Caco-2 (cell line): ENCODE measurements at regions not wholly inside any gene's neighbourhood (a gene's known extent, or its start where the extent isn't known, plus 50 kb on each side); places are given as distances from the start of the nearest gene placed in this dataset.
A peak's percentile ranks its signal among the peaks of the same experiment; 100 is the strongest.

Experiments
- BruUV-seq: library from RNA; stranded (reverse); fragments of 400-500 nt; replicated peaks from 2 replicates; lab custom pipeline; 2021; lab: Mats Ljungman, UMichigan
- CTCF ChIA-PET: fragments of 300-600 bp; sonication (Branson Sonifier 250); formaldehyde crosslinking; loops from one replicate; lab custom pipeline; 2022; ENCODE audit warnings: antibody characterized with exemption; lab: Charles Lee
- POLR2A ChIA-PET: fragments of 300-600 bp; sonication (Branson Sonifier 250); formaldehyde crosslinking; loops from one replicate; lab custom pipeline; 2022; ENCODE audit warnings: antibody characterized with exemption; lab: Charles Lee
- DNase-seq, 2 experiments: peaks; one replicate each; pipeline versions ENCODE4 v3.0.0 to v3.0.0-alpha.2; 2020 to 2022
- H3K27me3 ChIP-seq: replicated peaks from 2 replicates; pipeline ENCODE4 v1.6.0; 2011; ENCODE audit warnings: low read length; ENCODE audit not compliant: control insufficient read depth, insufficient read depth
- H3K36me3 ChIP-seq: 2 replicates; pipeline ENCODE4 v1.5.1; 2011; ENCODE audit warnings: low read length; ENCODE audit not compliant: control insufficient read depth, insufficient read depth
- H3K4me1 ChIP-seq: fragments of 250-450 bp; sonication (Bioruptor Pico); 2 replicates; pipeline ENCODE4 v1.5.1; 2020; ENCODE audit warnings: mild to moderate bottlenecking
- H3K4me3 ChIP-seq: 2 replicates; pipeline ENCODE4 v1.5.1; 2011; ENCODE audit warnings: low read depth, mild to moderate bottlenecking, control low read depth, low read length
- H3K9me3 ChIP-seq: fragments of 250-450 bp; sonication (Bioruptor Pico); 2 replicates; pipeline ENCODE4 v1.5.1; 2020; ENCODE audit warnings: mild to moderate bottlenecking, moderate library complexity
- H3K27ac Mint-ChIP-seq: one replicate; pipeline ENCODE4 v1.8.0; 2022; ENCODE audit warnings: mixed read lengths; ENCODE audit not compliant: unreplicated experiment
- H3K27me3 Mint-ChIP-seq: one replicate; pipeline ENCODE4 v1.8.0; 2022; ENCODE audit warnings: mixed read lengths; ENCODE audit not compliant: insufficient read depth, unreplicated experiment
- H3K36me3 Mint-ChIP-seq: one replicate; pipeline ENCODE4 v1.8.0; 2022; ENCODE audit warnings: mild to moderate bottlenecking, mixed read lengths; ENCODE audit not compliant: insufficient read depth, unreplicated experiment
- H3K4me1 Mint-ChIP-seq: one replicate; pipeline ENCODE4 v1.8.0; 2022; ENCODE audit warnings: low read depth, mixed read lengths; ENCODE audit not compliant: unreplicated experiment
- H3K4me3 Mint-ChIP-seq: one replicate; pipeline ENCODE4 v1.8.0; 2022; ENCODE audit warnings: mild to moderate bottlenecking, moderate library complexity, mixed read lengths; ENCODE audit not compliant: unreplicated experiment
- H3K9me3 Mint-ChIP-seq: one replicate; pipeline ENCODE4 v1.8.0; 2022; ENCODE audit warnings: mixed read lengths; ENCODE audit not compliant: unreplicated experiment
- intact Hi-C: fragments of 100-400 bp; cut with micrococcal nuclease; formaldehyde crosslinking; loops from one replicate; pipeline ENCODE4 v1.10.0; 2022; ENCODE audit not compliant: unreplicated experiment
- TF ChIP-seq, protein P1 (sequence below), 2 experiments: fragments of 200-600 bp in 1 of 2; IDR thresholded peaks; 1 replicate in 1 of 2; 2 replicates in 1 of 2; pipeline versions ENCODE4 v1.5.1 to v1.8.0; 2011 to 2022; ENCODE audit warnings: antibody characterized with exemption in 1 of 2, control low read depth in 1 of 2, inconsistent platforms in 1 of 2, low read depth in 1 of 2, low read length in 1 of 2, mild to moderate bottlenecking in 1 of 2, moderate library complexity in 1 of 2; ENCODE audit not compliant: insufficient read depth in 1 of 2, severe bottlenecking in 1 of 2, unreplicated experiment in 1 of 2

DNA sequence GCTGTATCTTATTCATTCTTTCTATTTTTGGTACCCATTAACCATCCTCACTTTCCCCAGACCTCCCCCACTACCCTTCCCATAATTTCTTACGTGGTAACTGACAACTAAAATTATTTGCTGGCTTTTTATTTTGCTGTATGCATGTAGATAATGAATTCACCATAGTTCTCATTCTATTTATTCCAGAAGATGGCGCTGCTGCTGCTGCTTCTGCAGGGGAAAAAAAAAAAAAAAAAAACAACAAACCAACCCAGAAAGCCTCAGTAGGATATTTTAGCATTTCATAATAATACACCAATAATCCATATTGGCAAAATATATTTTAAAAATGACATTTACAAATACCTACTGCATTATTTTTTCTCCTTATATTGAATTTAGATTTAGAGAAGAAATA is 416.6 kb upstream of the MAGEB18 start:
- no TSS peak for BruUV-seq
- no peaks in the 10 kb centered on the region for H3K36me3 ChIP-seq
- Mint-ChIP-seq H3K36me3 (no peaks in the 10 kb centered on the region), H3K4me3 (no peak overlapping the region), H3K4me1 (no peaks in the 10 kb centered on the region), H3K27ac (no peak overlapping the region), H3K27me3 (no peaks in the 10 kb centered on the region), H3K9me3 (no peaks in the 10 kb centered on the region)
- no peaks in the 10 kb centered on the region for H3K4me1 ChIP-seq
- peak in 1 of 2 experiments; percentile 1 for DNase-seq
- H3K27me3 ChIP-seq, result no peaks in the 10 kb centered on the region
- ChIA-PET POLR2A (no interaction called here), CTCF (no interaction called here)
- intact Hi-C loops, result loop anchor here (5.0 kb wide), 1 partner anchor 246 kb away; no protein-coding TSS in a partner anchor
- no peak overlapping the region for H3K4me3 ChIP-seq
- TF ChIP-seq, protein P1, sequence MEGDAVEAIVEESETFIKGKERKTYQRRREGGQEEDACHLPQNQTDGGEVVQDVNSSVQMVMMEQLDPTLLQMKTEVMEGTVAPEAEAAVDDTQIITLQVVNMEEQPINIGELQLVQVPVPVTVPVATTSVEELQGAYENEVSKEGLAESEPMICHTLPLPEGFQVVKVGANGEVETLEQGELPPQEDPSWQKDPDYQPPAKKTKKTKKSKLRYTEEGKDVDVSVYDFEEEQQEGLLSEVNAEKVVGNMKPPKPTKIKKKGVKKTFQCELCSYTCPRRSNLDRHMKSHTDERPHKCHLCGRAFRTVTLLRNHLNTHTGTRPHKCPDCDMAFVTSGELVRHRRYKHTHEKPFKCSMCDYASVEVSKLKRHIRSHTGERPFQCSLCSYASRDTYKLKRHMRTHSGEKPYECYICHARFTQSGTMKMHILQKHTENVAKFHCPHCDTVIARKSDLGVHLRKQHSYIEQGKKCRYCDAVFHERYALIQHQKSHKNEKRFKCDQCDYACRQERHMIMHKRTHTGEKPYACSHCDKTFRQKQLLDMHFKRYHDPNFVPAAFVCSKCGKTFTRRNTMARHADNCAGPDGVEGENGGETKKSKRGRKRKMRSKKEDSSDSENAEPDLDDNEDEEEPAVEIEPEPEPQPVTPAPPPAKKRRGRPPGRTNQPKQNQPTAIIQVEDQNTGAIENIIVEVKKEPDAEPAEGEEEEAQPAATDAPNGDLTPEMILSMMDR (IDR thresholded peaks at IDR 0.05; ENCODE audit: insufficient read depth in 1 of 2, low read depth in 1 of 2, low read length in 1 of 2, severe bottlenecking in 1 of 2, unreplicated experiment in 1 of 2), result peak; percentile 14 to 26
- H3K9me3 ChIP-seq, result no peaks in the 10 kb centered on the region

DNA sequence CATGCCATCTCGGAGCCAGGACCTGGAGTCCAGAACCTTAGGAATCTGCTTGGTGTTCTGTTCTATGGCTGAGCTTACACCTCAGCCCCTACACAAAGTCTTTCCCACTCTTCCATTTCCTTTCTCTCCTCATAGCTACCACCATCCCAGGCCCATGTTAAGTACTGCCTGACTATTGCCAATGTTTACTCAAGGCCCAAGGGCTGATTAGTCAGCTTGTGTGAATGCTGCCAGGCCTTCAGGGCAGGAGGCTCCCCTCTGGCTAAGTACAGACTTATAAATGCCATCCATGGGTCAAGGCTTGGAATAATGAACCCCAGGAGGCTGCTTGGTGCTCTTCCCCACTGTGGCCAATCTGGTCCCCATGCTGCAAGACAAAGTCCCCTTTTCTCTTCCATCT is 411.6 kb upstream of the MAGEB18 start:
- POLR2A ChIA-PET, result no interaction called here
- TF ChIP-seq, protein P1 (IDR thresholded peaks at IDR 0.05; ENCODE audit: insufficient read depth in 1 of 2, low read depth in 1 of 2, low read length in 1 of 2, severe bottlenecking in 1 of 2, unreplicated experiment in 1 of 2), result no peak
- H3K36me3 Mint-ChIP-seq, result no peaks in the 10 kb centered on the region
- no peaks in the 10 kb centered on the region for H3K4me1 Mint-ChIP-seq
- Histone ChIP-seq H3K27me3 (no peaks in the 10 kb centered on the region), H3K4me3 (no peak overlapping the region), H3K9me3 (no peaks in the 10 kb centered on the region), H3K36me3 (no peaks in the 10 kb centered on the region), H3K4me1 (no peaks in the 10 kb centered on the region)
- CTCF ChIA-PET, result no interaction called here
- H3K27me3 Mint-ChIP-seq, result no peaks in the 10 kb centered on the region
- H3K27ac Mint-ChIP-seq, result no peak overlapping the region
- H3K9me3 Mint-ChIP-seq, result no peaks in the 10 kb centered on the region
- H3K4me3 Mint-ChIP-seq, result no peak overlapping the region
- no peak for DNase-seq
- BruUV-seq, result no TSS peak
- intact Hi-C loops, result no loop called here

DNA sequence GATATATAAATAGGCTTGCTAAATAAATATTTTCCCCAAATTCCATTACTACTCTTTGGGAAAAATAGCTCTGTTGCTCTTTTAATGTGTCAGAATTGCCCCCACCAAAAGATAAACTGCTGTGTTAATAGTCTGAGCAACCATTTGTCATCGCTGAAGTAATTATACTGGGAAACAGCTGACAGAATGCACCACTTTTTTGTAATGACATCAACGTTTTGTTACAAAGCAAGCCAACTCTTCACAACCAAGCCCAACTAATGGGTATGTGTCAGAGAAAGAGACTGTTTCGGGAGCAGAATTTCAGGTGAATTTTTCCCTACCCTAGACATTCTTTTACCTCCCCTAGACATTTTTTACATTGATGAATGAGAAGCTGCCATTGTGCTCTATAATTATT is 405.0 kb upstream of the MAGEB18 start:
- no peak overlapping the region for H3K4me3 ChIP-seq
- POLR2A ChIA-PET, result no interaction called here
- H3K9me3 Mint-ChIP-seq, result no peaks in the 10 kb centered on the region
- H3K36me3 ChIP-seq, result no peaks in the 10 kb centered on the region
- H3K4me1 Mint-ChIP-seq, result no peaks in the 10 kb centered on the region
- no peaks in the 10 kb centered on the region for H3K9me3 ChIP-seq
- no peaks in the 10 kb centered on the region for H3K27me3 ChIP-seq
- CTCF ChIA-PET, result no interaction called here
- intact Hi-C loops, result no loop called here
- DNase-seq, result no peak
- H3K27me3 Mint-ChIP-seq, result no peaks in the 10 kb centered on the region
- no peak overlapping the region for H3K27ac Mint-ChIP-seq
- TF ChIP-seq, protein P1 (IDR thresholded peaks at IDR 0.05; ENCODE audit: insufficient read depth in 1 of 2, low read depth in 1 of 2, low read length in 1 of 2, severe bottlenecking in 1 of 2, unreplicated experiment in 1 of 2), result no peak
- H3K4me3 Mint-ChIP-seq, result no peak overlapping the region
- no TSS peak for BruUV-seq
- no peaks in the 10 kb centered on the region for H3K4me1 ChIP-seq
- H3K36me3 Mint-ChIP-seq, result no peaks in the 10 kb centered on the region
